CD4-positive, alpha-beta T cell treated with Interleukin-17A for 4 hours (primary cell): ENCODE measurements at regions not wholly inside any gene's neighbourhood (a gene's known extent, or its start where the extent isn't known, plus 50 kb on each side); places are given as distances from the start of the nearest gene placed in this dataset.
"Not testable (repeated sequence)": the region's sequence is repeated elsewhere in the genome, so short reads cannot be mapped to it uniquely, and the experiment has no call there.

Source experiments
- DNase-seq: peaks from one replicate; pipeline ENCODE4 v3.0.0-alpha.2; 2020; ENCODE audit warnings: mixed read lengths

- not testable (repeated sequence) for DNase-seq
Observed at GRCh38 chr5:1583081-1583875, 59.5 kb upstream of the LPCAT1 start.

GRCh38 chr5:1579389-1579788, 55.6 kb upstream of the LPCAT1 start:
- not testable (repeated sequence) for DNase-seq

DNA sequence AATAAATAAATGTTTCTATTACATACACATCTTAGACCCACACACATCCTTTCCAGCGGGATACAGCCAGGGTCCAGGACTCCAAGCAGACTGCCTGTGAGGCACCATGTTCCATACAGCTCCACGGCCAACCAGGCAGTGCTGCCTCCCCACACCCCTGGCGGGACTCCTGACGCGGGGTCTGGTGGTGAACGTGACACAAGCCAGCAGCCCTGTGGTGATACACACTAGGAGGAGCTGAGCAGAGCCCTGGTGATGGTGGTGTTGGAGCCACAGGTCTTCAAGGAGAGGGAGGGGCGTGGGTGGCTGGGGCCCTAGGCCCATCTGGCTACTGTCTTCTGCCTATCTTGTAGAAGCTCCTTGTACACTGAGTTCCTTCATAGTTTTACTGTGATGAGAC, 53.1 kb upstream of the LPCAT1 start:
- not testable (repeated sequence) for DNase-seq

DNA sequence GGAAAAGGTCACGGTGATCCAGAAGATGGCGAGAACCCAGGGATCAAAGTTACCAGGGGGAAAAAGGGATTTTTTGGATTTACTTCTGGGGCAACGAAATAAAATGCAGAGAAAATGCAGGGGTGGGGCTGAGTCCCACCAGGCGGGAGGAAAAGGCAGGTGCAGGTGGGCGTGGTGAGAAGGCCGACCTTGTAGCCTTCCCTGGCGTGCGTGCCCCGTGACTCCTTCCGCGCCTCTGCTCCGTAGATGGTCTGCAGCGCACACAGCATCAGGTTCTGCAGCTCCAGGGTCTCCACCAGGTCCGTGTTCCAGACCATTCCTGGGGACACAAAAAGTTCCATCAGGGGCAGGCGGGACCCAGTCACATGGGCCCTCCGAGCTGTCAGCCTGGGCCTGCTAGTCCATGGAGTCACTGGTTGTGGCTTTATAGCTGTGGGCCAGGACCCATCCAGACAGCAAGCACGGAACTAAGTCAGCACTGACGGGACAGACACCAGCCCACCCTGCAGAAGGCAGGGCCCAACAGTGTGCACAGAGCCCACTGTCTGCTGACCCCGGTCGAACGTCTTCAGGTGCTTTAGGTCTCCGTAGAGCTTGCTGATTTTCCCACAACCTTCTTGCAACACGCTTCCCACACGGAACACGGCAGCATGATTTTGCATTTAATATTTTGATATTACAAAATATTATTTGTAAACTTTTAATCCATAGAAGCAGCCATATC, 52.4 kb upstream of the LPCAT1 start:
- DNase-seq, result not testable (repeated sequence)

DNA sequence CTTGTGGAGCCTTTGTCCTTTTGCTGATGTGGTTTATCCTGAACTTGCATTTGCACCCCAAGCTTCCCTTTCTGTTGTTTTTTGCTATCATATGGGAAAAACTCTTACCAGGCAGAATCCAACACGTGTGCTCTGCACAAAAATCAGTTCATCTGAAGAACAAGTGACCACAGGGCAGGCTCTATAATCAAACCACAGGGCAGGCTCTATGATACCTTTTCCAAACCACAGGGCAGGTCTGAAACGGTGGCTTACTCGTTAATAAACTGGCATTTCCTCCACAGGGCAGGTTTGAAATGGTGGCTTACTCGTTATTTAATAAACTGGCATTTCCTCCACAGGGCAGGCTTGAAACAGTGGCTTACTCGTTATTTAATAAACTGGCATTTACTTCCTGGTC, 51.7 kb upstream of the LPCAT1 start:
- not testable (repeated sequence) for DNase-seq

DNA sequence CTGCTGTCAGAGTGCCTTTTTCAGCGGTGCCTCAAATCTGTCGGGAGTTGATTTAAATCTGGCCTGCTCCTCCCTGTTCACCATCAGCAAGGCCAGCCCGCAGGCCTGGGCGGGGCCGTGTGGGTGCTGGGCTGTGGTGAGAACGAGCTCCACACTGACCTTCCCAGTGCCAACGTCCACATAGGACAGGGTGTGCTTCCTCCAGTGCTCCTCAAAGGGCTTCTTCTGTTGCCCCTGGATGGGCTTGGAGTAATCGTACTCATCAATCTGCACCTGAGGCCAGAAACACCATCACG, 50.2 kb upstream of the LPCAT1 start:
- DNase-seq, result not testable (repeated sequence)

- not testable (repeated sequence) for DNase-seq
Observed at GRCh38 chr5:1573217-1574022, 49.7 kb upstream of the LPCAT1 start.
